ENCODE measurements at regions not wholly inside any gene's neighbourhood (a gene's known extent, or its start where the extent isn't known, plus 50 kb on each side); places are given as distances from the start of the nearest gene placed in this dataset.

DNA sequence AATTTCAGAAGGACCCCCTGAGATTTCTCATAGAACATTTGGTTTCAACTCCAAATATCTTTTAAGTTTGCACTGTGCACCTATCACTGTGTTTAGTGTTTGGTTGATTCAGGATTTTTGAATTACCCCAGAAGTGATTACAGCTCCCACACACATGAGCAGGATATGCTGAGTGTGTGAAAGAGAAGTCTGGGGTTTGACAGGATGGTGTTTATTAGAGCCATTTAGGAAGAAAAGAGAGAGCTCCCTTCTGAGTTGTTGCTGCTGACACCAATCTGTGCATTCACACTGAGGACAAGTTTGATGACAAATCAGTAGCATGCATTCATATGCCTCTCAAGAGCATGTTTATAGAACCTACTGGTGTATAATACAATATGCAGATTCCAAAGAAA lies 118.1 kb downstream of the RPL22L1 start:
- DNase-seq: no peak

DNA sequence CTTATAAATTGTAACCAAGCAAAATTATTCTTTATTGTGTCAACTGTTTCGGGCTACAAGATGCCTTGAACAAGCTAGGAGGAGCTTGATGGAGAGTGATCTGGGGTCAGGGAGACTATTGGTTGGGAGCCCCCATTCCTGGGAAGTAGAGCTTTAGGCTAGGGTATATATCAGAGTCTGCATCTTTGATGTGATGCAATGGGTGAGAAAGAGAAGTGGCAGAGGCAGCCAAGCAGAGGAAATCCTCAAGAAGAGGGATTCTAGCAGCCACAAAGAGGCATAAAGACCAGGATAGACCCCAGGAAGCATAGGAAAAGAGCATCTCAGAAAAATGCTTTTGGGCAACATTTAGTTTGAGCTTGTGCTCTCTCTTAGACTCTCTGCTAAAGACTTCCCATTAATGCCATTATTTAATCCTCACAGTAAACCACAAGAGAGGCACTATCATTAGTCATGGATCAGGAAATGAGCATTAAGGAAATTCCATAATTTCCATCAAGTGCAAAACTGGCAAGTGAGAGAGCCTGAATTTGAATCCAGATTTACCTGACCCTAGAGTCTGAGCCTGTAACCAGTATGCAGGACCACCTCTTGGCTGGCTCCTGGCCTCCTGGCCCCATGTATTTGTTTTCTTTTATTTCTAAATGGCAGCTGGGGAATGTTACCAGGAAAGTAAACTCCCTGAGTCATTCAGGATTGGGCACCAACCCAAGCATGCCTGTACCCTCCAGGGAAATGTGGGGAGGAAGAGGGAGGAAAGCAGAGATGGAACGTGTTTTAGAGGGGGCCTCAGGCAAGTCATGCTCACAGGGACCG lies 118.7 kb downstream of the RPL22L1 start:
- no peak for DNase-seq

DNA sequence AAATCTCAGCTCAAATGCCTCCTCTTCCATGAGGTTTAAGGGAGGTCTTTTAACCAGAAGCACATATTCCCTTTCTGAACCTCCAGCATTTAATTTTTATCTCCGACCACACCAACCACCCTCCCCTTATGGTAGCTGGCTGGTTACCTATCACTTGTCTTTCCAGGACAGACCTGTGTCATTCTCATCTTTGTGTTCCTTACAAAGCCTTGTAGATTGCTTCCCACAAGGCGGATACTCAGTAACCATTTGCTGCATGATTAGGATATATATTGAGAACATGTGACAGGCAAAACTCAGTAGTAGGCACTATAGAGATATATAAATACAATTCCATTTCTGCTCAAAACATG lies 119.5 kb downstream of the RPL22L1 start:
- no peak for DNase-seq

DNA sequence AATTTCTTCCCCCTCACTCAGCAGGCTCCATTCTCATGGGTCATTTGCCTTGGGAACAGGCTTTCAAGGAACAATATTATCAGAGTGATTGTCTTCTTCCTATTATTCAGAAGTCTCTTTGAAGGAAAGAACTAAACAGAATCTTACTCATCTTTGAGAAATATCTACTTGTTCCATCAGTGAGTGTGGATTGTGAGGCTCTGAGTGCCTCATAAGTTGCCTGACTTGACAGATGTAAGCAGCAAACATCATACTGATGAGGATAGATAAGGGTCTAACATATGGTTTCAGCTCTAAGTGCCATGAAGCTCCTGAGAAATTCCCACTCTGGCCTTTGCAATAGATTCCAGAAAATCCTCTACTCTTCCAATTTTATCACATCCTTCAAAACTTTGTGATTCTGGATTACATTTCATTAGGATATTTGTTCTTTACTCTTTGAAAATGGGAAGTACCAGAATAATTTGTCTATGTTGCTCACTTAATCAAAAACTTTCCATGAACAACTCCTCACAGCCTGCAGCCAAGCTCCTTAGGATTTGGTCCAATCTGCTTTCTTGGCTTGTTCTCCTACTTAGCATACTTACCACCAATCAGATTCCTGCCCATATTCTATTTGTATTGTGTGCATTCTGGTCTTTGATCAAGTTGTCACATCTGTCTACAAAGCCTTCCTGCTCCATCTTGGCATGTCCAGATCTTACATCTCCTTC lies 120.1 kb downstream of the RPL22L1 start:
- no peak for DNase-seq

DNA sequence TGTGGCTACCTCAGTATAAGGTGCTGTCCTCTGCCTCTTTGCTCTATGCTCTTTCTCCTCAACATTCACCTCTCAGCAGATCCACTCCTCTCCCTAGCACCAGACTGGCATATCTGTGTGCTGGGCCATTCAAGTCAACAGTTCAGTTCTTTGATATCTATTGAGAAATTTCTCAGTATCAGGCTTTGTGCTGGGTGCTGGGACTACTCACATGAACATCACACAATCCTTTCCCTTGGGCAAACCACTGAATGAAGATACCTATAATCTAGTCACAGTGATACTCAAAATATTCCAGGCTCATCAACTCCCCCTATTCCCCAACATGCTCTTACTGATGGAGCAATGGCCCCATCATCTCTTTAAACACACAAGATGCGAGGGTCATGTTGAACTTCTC lies 120.8 kb downstream of the RPL22L1 start:
- DNase-seq: no peak

DNA sequence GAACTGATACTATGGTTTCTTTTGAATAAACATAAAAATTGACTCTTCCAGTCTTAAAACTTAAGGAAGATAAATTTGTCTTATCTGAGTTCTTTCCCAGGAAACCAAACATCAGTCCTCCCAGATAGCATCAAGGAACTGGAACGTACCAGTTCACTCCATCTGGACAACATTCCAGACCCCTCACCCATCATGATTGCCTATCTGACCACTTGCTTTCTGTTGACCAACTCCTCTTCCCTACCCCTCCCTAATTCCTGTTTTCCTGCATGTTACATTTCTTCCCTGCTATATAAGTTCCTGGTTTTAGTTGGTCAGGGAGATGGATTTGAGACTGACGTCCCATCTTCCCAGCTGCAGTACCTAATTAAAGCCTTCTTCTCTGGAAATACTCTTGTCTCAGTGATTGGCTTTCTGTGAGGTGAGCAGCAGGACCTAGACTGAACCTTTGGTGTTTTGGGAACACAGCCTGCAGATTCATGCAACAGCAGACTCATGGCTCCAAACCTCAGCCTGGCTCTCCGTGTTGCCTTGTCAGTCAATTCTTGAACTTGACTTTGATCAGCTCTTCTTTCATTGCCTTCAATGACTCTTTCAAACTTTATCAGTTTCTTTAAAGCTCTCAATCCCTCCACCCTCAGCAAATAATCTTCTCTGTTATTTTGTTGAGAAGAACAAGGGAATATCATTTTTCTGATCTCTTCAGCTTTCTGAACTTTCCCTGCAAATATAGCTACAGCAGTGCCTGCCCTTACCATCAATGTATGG lies 123.6 kb downstream of the RPL22L1 start:
- DNase-seq: no peak

DNA sequence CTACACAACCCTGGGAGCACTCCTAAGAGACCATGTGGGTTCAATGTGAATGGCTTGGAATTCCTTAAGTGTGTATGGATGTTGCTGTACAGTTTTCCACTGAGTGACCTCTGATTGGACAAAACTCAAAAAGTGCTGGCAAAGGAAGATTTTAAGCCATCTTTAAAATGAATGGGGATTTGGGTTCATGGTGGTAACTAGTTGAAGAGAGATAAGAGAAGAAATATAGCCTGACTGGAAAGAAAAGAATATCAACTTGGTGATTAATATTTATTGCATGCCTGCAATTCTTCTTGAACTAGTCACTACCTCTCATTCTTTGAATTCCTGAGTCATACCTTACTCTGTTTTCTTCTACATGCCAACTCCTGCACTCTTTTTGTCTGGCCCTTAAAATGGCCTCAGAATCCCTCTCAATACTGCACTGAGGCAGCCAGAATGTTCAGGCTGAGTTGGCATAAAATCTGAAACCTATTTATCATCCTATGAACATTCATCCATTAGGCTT lies 124.7 kb downstream of the RPL22L1 start:
- no peak for DNase-seq

DNA sequence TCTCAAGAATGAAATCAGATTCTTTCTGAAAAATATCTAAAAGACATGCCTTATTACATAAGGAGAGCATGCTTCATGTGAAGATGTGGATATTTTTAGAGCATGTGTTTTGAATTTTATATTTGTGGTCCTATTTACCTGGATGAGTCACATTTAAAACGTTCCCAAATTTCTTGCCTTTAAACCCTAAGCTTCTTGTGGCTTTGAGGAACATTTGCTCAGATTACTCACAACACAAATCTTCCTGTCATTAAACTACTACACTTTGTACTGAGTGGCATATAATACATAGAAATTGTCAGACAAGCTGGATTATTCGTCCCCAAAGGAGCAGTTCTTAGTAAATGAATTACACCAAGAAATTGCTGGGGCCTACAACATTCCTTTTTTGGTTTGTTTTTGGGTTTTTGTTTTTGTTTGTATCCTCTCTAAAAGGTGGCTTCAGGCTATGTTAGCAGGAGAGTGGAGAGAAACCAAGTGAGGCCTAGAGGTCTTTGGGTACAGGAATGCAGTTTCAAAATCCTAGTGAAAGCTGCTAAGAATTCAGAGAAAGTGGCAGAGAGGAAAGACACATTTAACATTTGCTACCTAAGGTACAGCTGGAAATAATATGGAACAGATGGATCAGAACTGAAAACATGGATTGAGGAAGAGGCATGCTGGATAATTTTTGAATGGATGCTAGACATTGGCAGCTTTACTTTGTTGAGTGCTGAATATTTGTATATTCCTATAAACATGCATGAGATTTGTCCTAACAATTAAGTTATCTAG lies 128.1 kb downstream of the RPL22L1 start:
- no peak for DNase-seq

DNA sequence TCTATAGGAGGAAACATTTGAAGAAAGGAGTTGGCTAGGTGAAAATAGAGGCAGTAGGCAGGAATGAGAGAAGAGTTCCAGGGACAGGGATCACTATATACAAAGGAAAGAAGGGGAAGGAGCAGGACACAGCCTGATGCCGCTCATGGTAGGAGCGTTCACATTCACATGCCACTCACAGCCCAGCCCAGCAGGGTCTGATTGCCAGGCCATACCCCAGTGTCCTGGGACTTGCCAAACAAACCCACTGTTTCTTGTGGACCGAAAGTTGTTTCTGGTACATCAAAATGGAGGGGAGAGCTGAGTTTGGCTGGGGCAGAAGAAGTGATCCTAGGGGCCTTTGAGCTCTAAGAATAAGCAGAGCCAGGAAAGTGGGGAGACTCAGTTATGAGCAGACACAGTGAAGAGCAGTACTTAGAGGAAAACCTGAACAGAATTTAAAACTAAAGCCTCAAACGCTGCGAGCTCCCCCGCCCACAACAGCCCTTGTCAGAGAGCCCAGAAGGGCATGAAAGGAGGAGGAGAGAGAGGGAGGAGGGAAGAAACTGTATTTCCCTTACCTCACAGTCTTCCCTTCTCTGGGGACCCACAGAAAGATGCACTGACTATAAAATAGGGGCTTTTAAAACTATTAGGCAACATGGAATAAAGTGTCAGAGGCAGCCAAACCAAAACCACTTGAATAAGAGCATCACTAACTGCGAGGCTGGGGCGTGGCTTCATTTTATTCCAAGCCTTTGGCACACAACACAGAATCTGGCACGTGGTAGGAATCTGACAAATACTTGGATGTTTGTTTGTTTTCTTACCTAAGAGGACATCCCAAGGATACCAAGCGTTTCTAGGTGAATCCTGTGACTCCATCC lies 129.0 kb downstream of the RPL22L1 start:
- no peak for DNase-seq

DNA sequence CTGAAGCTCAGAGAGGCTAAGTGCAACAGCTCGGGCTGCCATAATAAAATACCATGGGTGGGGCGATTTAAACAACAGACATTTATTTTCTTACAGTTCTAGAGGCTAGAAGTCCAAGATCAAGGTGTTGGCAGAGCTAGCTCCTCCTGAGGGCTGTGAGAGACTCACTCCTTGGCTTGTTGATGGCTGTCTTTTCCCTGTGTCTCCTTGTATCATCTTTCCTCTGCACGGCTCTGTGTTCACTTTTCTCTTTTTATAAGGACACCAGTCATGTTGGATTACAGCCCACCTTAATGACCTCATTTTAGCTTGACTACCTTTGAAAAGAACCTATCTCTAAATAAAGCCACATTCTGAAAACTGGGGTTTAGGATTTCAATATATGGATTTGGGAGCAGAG lies 129.7 kb downstream of the RPL22L1 start:
- no peak for DNase-seq

DNA sequence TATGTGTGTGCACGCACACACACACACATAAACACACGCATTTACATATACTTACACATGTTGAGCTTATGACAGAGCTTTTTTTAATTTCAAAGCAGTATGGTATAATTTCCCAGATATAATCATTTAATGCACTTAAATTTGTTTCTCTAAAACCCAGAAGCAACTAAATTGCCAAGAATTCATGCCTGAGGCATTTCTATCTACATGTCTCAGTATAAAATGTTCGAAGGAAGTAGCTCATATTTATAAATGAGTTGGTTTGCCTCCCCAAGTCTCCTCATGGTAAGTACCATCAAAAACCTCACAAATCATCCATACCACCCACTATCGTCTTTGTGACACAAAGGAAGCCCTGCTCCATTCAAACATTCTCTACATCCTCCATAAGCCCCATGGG lies 130.6 kb downstream of the RPL22L1 start:
- DNase-seq: no peak

DNA sequence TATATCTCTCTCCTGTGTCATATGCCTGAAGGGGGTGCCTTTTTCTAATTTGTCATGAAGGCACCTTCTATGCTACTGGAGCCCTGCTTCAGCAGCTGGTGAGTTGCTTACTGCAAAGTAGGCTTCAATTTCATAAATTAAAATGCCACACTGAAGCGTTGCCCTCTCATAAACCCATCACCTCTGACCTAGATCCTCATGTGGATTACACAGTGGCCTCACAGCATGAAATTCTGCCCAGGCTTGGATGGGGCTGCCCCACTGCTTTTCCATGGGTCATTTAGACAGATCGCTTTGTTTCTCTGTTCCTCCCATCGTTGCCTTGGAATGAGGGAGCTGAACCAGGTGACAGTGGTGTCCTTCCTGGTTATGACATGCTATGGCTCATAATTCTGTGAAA lies 131.2 kb downstream of the RPL22L1 start:
- DNase-seq: no peak

DNA sequence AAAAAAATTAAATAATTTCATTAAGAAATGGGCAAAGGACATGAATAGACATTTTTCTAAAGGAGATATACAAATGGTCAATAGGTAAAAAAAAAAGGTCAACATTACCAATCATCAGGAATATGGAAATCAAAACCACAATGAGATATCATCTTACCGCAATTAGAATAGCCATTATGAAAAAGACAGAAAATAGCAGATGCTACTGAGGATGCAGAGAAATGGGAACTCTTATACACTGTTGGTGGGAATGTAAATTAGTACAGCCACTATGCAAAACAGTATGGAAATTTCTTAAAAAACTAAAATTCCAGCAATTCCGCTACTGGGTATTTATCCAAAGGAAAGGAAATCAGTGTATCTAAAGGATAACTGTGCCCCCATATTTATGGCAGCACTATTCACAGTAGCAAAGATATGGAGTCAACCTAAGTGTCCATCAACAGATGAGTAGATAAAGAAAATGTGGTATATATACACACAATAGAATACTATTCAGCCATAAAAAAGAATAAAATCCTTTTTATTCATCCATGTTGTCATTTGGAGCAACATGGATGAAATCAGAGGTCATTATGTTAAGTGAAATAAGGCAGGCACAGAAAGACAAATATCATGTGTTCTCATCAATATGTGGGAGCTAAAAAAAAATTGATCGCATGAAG lies 132.4 kb downstream of the RPL22L1 start:
- DNase-seq: no peak

DNA sequence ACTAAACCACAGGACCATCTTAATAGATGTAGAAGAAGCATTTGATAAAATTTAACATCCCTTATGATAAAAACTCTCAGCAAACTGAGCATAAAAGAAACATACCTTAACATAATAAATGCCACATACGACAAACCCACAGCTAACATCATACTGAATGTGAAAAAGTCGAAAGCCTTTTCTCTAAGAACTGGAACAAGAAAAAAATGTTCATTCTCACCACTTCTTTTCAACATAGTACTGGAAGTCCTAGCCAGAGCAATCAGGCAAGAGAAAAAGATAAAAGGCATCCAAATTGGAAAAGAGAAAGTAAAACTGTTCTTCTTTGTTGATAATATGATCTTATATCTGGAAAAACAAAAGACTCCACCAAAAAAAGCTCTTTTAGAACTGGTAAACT lies 134.2 kb downstream of the RPL22L1 start:
- DNase-seq: no peak

DNA sequence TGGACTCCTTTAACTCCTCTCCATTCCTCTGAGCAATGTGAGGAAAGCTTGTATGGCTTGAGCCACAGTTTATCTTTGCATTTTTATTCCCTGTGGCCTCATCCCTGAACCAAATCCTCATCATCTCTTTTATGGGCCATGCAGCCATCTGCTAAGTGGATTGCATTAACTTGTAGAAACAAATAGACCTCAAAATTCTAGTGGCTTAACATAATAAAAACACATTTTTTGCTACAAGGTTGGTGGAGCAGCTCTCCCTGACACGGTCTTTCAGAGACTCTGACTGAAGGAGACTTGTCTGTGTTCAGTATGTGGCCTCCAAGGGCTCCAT lies 135.3 kb downstream of the RPL22L1 start:
- no peak for DNase-seq

DNA sequence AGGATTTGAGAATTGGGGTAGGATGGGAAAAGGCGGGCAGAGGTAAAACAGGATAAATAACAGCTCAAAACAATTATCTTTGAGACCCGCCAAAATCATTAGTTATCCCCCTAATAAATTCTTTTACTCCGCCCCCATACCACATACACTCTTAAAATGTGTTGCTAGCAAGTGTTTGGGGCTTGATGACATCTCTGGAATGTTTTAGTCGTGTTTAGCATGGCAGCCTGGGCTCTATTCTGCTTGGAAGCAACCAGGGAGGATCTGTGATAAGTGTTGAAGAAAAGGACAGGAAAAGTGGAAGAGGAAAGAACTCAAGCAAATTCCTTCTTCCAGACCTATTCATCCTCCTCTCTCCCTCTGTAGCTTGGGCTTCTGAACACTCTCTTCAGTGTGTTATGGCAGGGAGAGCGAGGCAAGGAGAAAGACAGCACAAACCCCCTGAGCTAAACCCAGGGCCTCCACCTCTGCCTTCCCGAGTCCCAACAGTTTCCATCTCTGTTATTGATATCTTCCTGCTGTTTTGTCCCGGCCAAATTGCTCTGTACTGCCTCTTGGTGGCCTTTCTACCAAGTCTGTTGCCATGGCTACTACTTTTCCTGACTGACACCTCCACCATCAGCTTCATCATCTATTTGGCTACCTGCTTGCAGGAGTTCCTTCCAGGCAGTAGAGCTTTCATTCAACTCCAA lies 135.8 kb downstream of the RPL22L1 start:
- DNase-seq: no peak

DNA sequence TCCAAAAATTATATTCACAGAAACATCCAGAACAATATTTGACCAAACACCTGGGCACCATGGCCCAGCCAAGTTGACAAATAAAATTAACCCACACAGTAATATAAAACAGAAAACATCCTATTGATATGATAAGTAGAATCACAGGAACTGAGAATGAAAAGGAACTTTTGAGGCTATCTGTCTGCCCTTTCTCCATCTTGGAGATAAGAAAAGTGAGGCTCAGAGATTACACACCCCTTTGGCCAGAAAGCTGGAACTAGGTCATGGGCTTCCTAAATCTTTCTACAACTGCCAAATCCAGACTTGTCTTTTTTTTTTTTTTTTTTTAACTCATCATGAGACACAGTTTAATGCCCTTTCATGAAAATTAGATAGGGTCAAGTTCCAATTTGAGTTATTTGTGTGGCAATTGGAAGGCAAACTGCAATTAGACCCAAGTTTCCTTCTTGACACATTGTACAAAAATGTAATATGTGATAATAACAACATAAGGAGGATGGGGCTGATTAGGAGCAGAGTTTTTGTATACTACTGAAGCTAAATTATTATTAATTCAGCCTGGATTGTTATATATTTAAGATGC lies 137.2 kb downstream of the RPL22L1 start:
- no peak for DNase-seq

DNA sequence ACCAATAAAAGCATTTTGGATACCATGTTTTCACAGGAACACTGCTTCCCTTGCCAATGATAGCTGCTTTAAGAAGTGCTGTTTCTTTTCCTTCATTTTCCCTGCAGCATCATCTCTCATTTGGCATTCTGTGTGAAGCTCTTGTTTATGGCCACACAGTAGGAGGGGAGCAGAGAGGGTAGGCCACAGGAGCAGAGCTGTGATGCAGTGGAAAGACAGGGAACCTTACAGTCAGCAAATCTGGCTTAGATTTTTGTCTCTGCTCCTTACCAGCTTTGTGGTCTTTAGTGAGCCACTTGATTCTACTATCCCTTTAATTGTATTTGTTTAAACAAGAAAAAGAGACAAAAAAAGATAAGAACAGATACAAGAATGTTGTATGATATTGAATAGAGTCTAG lies 138.7 kb downstream of the RPL22L1 start:
- DNase-seq: no peak

DNA sequence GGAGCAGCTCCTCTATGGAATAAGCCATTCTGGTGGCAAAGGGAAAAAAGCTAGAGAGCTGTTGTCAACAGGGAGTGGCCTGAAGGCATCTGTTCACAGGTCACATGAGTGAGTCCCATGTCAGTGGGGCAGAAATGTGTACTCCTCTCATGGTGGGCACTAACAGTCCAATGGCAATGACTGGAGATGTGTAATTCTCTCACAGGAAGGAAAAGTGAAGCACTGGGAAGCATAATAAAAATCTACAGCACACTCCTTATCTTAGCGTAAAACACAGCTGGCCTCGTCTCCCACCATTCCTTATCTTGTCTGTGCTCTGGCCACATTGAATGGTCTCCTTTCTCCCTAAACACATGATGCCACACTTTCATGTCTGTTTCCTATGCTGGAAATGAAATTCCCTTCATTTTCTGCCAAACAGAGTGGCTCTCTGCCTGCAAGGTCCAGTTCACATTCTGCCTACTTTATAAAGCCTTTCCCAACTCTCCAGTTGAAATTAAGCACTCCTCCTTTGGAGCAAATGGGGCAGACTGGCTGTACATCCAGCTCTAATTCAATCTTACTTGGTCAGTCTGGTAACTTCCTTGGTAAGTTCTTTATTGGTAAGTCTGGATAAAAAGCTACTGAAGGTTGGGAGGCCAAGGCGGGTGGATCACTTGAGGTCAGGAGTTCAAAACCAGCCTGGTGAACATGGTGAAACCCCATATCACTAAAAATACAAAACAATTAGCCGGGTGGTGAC lies 139.8 kb downstream of the RPL22L1 start:
- no peak for DNase-seq

DNA sequence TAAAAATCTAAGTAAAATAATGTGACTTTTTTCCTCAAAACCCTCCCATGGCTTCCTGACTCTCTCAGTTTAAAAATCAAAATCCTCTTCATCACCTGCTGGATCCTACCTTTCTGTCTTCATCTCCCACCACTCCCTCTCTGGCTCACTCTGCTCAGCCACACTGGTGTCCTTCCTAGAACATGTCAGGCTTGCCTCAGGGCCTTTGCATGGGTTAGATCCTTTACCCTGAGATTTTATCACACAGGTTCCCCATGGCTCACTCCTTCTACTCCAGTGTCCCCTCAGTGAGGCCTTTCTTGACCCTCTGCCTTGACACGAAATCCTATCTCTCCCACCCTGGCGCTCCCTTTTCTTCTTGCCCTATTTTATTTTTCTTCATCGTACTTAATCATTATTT lies 141.8 kb downstream of the RPL22L1 start:
- no peak for DNase-seq

Data from stimulated activated CD4-positive, alpha-beta T cell treated with anti-CD3 and anti-CD28 coated beads, Interleukin-15, amount 100 ng/mL, for 24 hours (primary cell).